ENCODE measurements at regions not wholly inside any gene's neighbourhood (a gene's known extent, or its start where the extent isn't known, plus 50 kb on each side); places are given as distances from the start of the nearest gene placed in this dataset.

GRCh38 chr11:39860931-39861330 is 1598.5 kb downstream of the LRRC4C start:
- TF ChIP-seq CTCF (IDR thresholded peaks at IDR 0.05; ENCODE audit: low read length): no peak
- no peak for TF ChIP-seq EZH2phosphoT487 (IDR thresholded peaks at IDR 0.05; ENCODE audit: low read length)
- no peak for TF ChIP-seq EZH2 (optimal IDR thresholded peaks at IDR 0.05; ENCODE audit: low read depth, low read length)
